ENCODE measurements at regions not wholly inside any gene's neighbourhood (a gene's known extent, or its start where the extent isn't known, plus 50 kb on each side); places are given as distances from the start of the nearest gene placed in this dataset.
A peak's percentile ranks its signal among the peaks of the same experiment; 100 is the strongest.

DNA sequence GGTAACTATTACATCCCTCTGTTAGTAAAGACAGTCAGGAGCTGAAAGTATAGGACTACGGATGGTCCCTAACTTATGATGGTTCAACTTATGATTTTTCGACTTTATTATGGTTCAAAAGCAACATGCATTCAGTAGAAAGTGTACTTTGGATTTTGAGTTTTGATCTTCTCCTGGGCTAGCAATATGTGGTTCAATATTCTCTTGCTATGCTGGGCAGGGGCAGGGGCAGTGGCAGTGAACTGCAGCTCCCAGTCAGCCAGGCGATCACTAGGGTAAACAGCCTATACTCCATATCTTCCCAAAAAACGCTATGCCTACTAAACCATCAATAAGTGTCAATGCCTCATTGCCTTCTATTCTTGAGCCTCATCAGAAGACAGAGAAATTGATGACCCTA lies 292.7 kb downstream of the EMP1 start:
- no peak overlapping the region for H3K4me3 ChIP-seq (ENCODE audit: low read depth, low read length)
- in situ Hi-C loops (cut with HindIII; ENCODE audit: low pct_ligation_motif_present, low sequenced_read_pairs), result no loop called here

DNA sequence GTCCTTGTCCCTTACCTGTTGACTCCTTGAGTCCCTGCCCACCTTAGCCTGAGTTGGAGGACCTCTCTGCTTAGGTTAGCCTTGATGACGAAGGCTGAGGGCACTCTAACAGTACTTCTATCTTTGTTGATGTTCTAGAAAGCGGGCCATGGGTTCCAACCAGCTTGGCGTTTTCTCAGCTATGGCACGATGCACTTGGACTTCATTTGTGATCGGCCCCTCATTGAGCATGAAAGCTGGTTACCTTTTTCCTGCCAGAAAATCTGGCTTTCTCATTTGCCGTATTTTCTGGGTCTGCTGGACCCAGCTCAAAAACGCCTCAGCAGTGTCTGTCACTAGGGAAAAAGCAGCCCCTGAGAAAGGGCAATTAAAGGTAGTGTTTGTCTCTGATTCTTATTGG lies 290.8 kb downstream of the EMP1 start:
- Histone ChIP-seq H3K27me3 (replicated peaks) (no peaks in the 10 kb centered on the region), H3K36me3 (replicated peaks) (no peaks in the 10 kb centered on the region), H3K27ac (no peak overlapping the region), H3K4me3 (ENCODE audit: low read depth, low read length) (no peak overlapping the region)
- no peak for DNase-seq
- in situ Hi-C loops (cut with HindIII; ENCODE audit: low pct_ligation_motif_present, low sequenced_read_pairs), result no loop called here
- TF ChIP-seq, protein P1, sequence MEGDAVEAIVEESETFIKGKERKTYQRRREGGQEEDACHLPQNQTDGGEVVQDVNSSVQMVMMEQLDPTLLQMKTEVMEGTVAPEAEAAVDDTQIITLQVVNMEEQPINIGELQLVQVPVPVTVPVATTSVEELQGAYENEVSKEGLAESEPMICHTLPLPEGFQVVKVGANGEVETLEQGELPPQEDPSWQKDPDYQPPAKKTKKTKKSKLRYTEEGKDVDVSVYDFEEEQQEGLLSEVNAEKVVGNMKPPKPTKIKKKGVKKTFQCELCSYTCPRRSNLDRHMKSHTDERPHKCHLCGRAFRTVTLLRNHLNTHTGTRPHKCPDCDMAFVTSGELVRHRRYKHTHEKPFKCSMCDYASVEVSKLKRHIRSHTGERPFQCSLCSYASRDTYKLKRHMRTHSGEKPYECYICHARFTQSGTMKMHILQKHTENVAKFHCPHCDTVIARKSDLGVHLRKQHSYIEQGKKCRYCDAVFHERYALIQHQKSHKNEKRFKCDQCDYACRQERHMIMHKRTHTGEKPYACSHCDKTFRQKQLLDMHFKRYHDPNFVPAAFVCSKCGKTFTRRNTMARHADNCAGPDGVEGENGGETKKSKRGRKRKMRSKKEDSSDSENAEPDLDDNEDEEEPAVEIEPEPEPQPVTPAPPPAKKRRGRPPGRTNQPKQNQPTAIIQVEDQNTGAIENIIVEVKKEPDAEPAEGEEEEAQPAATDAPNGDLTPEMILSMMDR (IDR thresholded peaks at IDR 0.05; ENCODE audit: low read depth, low read length, missing control alignments), result no peak

More for the DNA sequence above, 292.7 kb downstream of the EMP1 start:
- Histone ChIP-seq H3K36me3 (replicated peaks) (no peaks in the 10 kb centered on the region), H3K27ac (no peak overlapping the region), H3K27me3 (replicated peaks) (no peaks in the 10 kb centered on the region)
- no peak for DNase-seq
- TF ChIP-seq, protein P1 (IDR thresholded peaks at IDR 0.05; ENCODE audit: low read depth, low read length, missing control alignments), result no peak

DNA sequence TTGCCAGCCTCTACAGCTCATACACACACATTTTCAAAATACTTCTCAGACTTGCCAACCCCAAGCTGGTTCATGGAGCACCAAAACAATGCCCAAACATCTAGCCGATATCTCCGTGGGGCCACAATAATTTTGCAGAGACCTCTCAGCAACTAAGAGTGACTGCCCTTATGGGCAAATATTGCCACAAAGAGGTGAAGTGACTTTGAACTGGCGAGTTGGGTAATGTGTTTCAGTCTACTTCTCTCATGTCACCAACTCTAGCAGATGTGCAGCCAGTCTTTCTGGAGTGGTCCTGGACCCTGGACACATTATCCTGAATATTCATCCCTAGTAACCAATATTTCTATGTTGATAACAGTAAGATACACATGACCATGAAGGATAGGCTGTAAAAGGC lies 290.3 kb downstream of the EMP1 start:
- in situ Hi-C loops (cut with HindIII; ENCODE audit: low pct_ligation_motif_present, low sequenced_read_pairs), result no loop called here
- Histone ChIP-seq H3K4me3 (ENCODE audit: low read depth, low read length) (no peak overlapping the region), H3K27ac (no peak overlapping the region), H3K27me3 (replicated peaks) (no peaks in the 10 kb centered on the region), H3K36me3 (replicated peaks) (no peaks in the 10 kb centered on the region)
- TF ChIP-seq, protein P1 (IDR thresholded peaks at IDR 0.05; ENCODE audit: low read depth, low read length, missing control alignments), result no peak
- DNase-seq, result no peak

DNA sequence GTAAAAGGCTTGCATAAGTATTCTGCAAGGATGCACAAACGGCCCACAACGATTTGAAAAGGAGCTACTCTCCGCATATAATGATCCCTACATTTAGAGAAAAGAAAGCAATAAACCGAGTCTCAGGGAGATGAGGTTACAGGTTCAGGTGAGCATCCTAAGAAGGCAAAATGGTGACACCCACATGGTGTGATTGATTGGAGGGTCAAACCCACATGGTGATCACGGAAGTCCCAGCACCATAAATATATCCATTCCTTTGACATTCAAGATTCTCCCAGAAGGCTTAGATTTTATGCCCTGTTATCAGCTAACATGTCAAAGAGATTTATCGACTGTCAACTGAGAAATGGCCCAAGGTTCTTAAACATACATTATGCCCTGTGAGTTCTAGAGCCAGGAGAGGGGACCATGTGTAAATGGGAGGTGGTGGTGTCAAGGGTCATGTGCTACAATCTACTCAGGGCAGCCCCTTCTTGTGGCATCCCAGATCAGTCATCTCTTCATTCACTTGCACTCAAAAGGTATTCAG lies 282.2 kb downstream of the EMP1 start:
- TF ChIP-seq, protein P1 (IDR thresholded peaks at IDR 0.05; ENCODE audit: low read depth, low read length, missing control alignments), result no peak
- Histone ChIP-seq H3K36me3 (replicated peaks) (no peaks in the 10 kb centered on the region), H3K27me3 (replicated peaks) (no peaks in the 10 kb centered on the region), H3K4me3 (ENCODE audit: low read depth, low read length) (no peak overlapping the region), H3K27ac (no peak overlapping the region)
- no peak for DNase-seq
- in situ Hi-C loops (cut with HindIII; ENCODE audit: low pct_ligation_motif_present, low sequenced_read_pairs), result no loop called here

DNA sequence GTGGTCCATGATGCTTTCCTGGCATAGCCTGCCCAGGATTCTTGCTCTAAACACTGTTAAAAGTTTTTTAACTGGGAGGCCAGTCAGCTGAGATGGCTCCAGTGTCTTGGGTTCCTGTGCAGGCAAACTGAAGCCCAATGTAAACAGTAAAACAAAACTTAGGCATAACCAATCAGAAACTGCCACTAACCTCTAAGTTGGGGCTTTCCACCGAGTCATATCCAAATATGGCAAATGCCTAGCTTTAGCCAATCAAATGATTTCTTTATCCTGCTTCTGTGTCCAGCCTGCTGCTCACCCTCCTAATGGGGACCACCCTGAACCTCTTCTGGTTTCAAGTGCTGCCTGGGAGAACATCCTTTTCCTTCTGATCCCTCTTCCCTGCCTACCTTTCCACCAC lies 277.9 kb downstream of the EMP1 start:
- Histone ChIP-seq H3K27me3 (replicated peaks) (no peaks in the 10 kb centered on the region), H3K4me3 (ENCODE audit: low read depth, low read length) (no peak overlapping the region), H3K27ac (no peak overlapping the region), H3K36me3 (replicated peaks) (no peaks in the 10 kb centered on the region)
- no peak for DNase-seq
- in situ Hi-C loops (cut with HindIII; ENCODE audit: low pct_ligation_motif_present, low sequenced_read_pairs), result no loop called here
- TF ChIP-seq, protein P1 (IDR thresholded peaks at IDR 0.05; ENCODE audit: low read depth, low read length, missing control alignments), result no peak

DNA sequence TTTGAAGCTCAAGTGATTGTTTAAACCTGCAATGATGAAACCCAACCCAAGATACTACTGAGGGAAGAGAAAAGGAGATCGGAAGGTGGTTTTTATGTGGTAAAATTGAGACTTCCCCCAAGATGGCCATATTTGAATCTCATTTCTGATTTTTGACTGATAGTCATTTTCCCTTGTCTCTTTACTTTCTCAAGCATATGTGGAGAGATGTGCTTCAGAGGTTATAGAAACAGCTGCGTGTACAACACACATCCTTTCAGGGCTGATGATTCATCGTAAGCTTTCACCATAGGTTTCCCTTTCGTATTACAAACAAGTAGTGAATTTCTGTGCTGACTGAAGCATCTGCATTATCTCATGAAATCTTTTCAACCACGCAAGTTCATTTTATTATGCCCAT lies 276.2 kb downstream of the EMP1 start:
- DNase-seq, result peak; percentile 34
- Histone ChIP-seq H3K36me3 (replicated peaks) (no peaks in the 10 kb centered on the region), H3K27ac (no peak overlapping the region), H3K4me3 (ENCODE audit: low read depth, low read length) (no peak overlapping the region), H3K27me3 (replicated peaks) (no peaks in the 10 kb centered on the region)
- TF ChIP-seq, protein P1 (IDR thresholded peaks at IDR 0.05; ENCODE audit: low read depth, low read length, missing control alignments), result no peak
- in situ Hi-C loops (cut with HindIII; ENCODE audit: low pct_ligation_motif_present, low sequenced_read_pairs), result no loop called here
